GM21381 (cell line): ENCODE measurements at regions not wholly inside any gene's neighbourhood (a gene's known extent, or its start where the extent isn't known, plus 50 kb on each side); places are given as distances from the start of the nearest gene placed in this dataset.

Experiments used
- ATAC-seq: cut with Tn5 transposase; IDR thresholded peaks from one replicate; pipeline ENCODE4 v1.9.1; 2021; ENCODE audit warnings: mild to moderate bottlenecking, moderate library complexity; ENCODE audit not compliant: unreplicated experiment

- ATAC-seq: no peak
These were observed 1003.7 kb downstream of the SLITRK1 start for GRCh38 chr13:82878536-82878935.

GRCh38 chr13:82867284-82867683, 1015.0 kb downstream of the SLITRK1 start:
- ATAC-seq: no peak

GRCh38 chr13:82850644-82851043, 1031.6 kb downstream of the SLITRK1 start:
- no peak for ATAC-seq

- no peak for ATAC-seq
These were observed 1033.5 kb downstream of the SLITRK1 start for GRCh38 chr13:82848766-82849165.

- ATAC-seq: no peak
These were observed 1034.7 kb downstream of the SLITRK1 start for GRCh38 chr13:82847595-82847994.

- no peak for ATAC-seq
These were observed 1048.4 kb downstream of the SLITRK1 start for GRCh38 chr13:82833923-82834322.

GRCh38 chr13:82829040-82829439, 1053.2 kb downstream of the SLITRK1 start:
- ATAC-seq: no peak

- ATAC-seq: no peak
These were observed 1054.5 kb downstream of the SLITRK1 start for GRCh38 chr13:82827724-82828123.

- no peak for ATAC-seq
These were observed 1059.3 kb downstream of the SLITRK1 start for GRCh38 chr13:82822935-82823334.

- no peak for ATAC-seq
These were observed 1065.1 kb downstream of the SLITRK1 start for GRCh38 chr13:82817133-82817532.

GRCh38 chr13:82815791-82816190, 1066.5 kb downstream of the SLITRK1 start:
- no peak for ATAC-seq

GRCh38 chr13:82803341-82803740, 1078.9 kb downstream of the SLITRK1 start:
- no peak for ATAC-seq

- no peak for ATAC-seq
These were observed 1079.7 kb downstream of the SLITRK1 start for GRCh38 chr13:82802528-82802927.

GRCh38 chr13:82800391-82800790, 1081.9 kb downstream of the SLITRK1 start:
- ATAC-seq: no peak

- no peak for ATAC-seq
These were observed 1084.4 kb downstream of the SLITRK1 start for GRCh38 chr13:82797876-82798275.

GRCh38 chr13:82791035-82791434, 1091.2 kb downstream of the SLITRK1 start:
- ATAC-seq: no peak

GRCh38 chr13:82772816-82773215, 1109.5 kb downstream of the SLITRK1 start:
- ATAC-seq: no peak

- ATAC-seq: no peak
These were observed 1115.4 kb downstream of the SLITRK1 start for GRCh38 chr13:82766732-82767321.

- ATAC-seq: no peak
These were observed 1124.2 kb downstream of the SLITRK1 start for GRCh38 chr13:82758044-82758443.

GRCh38 chr13:82751206-82751605, 1131.1 kb downstream of the SLITRK1 start:
- ATAC-seq: no peak

GRCh38 chr13:82749551-82749950, 1132.7 kb downstream of the SLITRK1 start:
- no peak for ATAC-seq

GRCh38 chr13:82747958-82748357, 1134.3 kb downstream of the SLITRK1 start:
- no peak for ATAC-seq

- ATAC-seq: no peak
These were observed 1135.0 kb downstream of the SLITRK1 start for GRCh38 chr13:82747291-82747690.
